WI38 (cell line): ENCODE measurements at regions not wholly inside any gene's neighbourhood (a gene's known extent, or its start where the extent isn't known, plus 50 kb on each side); places are given as distances from the start of the nearest gene placed in this dataset.

Experiments
- H3K4me3 ChIP-seq: 2 replicates; pipeline ENCODE4 v1.5.1; 2011; ENCODE audit warnings: low read depth, mild to moderate bottlenecking, control low read depth, low read length
- CTCF ChIP-seq: IDR thresholded peaks from 2 replicates; pipeline ENCODE4 v1.5.1; 2012; ENCODE audit warnings: low read depth, mild to moderate bottlenecking, control low read depth, low read length

DNA sequence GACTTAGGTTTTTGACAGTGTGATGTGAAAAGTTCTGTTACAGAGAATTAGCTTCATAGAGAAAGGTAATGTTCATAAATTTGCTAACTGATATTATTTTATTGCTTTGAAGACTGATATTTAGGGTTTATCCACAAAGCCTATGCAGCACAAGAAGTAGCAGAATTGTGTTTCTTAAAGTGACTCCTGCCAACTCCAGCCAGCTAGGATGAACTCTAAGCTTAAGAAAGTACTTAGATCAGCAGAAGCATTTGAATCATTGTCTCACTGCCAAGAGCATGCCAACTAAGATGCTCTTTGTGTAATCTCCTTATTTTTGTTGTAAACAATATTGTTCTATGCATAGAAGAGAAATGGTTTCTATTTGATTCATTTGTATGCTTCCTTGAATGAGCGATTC is 589.4 kb upstream of the ADGRL4 start:
- no peak overlapping the region for H3K4me3 ChIP-seq
- TF ChIP-seq CTCF = no peak

DNA sequence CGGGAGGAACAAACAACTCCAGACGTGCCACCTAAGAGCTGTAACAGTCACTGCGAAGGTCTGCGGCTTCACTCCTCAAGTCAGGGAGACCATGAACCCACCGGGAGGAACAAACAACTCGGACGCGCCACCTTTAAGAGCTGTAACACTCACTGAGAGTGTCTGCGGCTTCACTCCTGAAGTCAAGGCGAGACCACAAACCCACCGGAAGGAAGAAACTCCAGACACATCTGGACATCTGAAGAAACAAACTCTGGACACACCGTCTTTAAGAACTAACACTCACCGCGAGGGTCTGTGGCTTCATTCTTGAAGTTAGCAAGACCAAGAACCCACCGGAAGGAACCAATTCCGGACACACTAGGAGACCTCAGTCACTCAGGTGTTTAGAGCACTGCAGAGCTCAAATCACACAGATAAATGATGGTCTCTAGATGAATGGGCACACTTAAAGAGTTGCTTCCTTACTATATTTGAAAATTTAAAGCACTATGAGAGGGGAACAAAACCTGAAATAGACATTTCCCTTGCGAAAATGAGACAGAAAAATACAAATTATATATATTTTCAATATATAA is 587.7 kb upstream of the ADGRL4 start:
- no peak overlapping the region for H3K4me3 ChIP-seq
- no peak for TF ChIP-seq CTCF

GRCh38 chr1:79592707-79593106 is 586.2 kb upstream of the ADGRL4 start:
- H3K4me3 ChIP-seq = no peak overlapping the region
- no peak for TF ChIP-seq CTCF

DNA sequence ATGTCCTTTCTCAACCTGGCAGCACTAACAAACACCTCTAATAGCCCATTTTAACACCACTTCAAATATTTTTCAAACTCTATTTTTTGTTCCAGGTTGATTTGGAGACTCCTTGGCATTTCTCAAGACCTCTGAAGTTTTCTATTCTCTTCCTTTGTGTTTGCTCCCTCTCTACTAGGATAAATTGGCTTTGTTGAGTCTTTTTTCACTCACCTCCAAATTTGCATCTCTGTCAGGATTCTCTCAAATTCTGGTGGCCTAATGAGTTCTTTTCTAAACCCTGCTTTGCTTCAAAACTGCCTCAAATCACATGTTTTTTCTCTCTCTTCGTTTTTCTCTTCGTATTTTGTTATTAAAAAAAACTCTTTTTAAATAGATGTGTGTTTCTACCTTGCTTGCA is 582.2 kb upstream of the ADGRL4 start:
- TF ChIP-seq CTCF = no peak

DNA sequence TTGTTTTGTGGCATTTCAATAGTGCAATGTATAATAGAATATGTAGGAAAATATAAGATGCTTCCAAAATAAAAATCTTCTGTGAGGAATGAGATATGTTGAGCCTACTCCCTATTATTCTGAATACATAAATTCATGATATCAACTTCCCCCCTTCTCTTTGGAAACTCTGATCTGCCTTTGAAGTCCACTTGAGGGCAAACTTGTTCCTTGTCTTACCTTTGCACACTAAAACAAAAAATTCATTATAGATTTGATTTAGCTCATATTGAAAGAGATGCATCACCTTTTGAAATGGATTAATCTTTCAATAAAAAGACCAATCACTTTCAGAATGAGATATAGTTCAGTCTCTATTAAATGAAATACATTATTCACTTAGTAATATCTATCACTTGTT is 580.7 kb upstream of the ADGRL4 start:
- no peak overlapping the region for H3K4me3 ChIP-seq
- no peak for TF ChIP-seq CTCF

More for the DNA sequence above, 582.2 kb upstream of the ADGRL4 start:
- H3K4me3 ChIP-seq = no peak overlapping the region

- no peak for TF ChIP-seq CTCF
- H3K4me3 ChIP-seq = no peak overlapping the region
Measured at GRCh38 chr1:79585801-79586200, 579.3 kb upstream of the ADGRL4 start.

DNA sequence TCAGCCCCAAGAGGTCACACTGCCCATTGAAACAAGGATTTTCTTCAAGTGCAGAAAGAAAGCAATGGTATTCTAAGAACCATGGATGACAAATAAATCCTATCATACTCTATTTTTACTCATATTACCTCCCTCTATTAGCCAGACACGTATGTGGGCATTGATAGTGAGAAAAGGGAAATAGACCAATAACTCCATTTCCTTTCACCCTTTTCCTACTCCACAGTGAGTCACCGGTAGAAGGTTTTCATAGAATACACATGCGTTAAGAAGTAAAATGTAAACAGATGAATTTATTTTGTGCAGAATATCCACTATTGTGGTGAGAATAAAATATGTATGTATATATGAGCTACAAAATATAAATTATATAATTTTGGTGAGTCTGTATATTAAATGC is 568.9 kb upstream of the ADGRL4 start:
- no peak overlapping the region for H3K4me3 ChIP-seq
- TF ChIP-seq CTCF = no peak
